GM18868 (cell line): ENCODE measurements at regions not wholly inside any gene's neighbourhood (a gene's known extent, or its start where the extent isn't known, plus 50 kb on each side); places are given as distances from the start of the nearest gene placed in this dataset.
"Not testable (repeated sequence)": the region's sequence is repeated elsewhere in the genome, so short reads cannot be mapped to it uniquely, and the experiment has no call there.

ENCODE experiments used
- ATAC-seq: cut with Tn5 transposase; IDR thresholded peaks from one replicate; pipeline ENCODE4 v1.9.1; 2021; ENCODE audit warnings: mild to moderate bottlenecking, moderate library complexity; ENCODE audit not compliant: unreplicated experiment

- ATAC-seq = not testable (repeated sequence)
These were observed 845.6 kb upstream of the ANO3 start for GRCh38 chr11:25486338-25486737.

- ATAC-seq = not testable (repeated sequence)
These were observed 843.8 kb upstream of the ANO3 start for GRCh38 chr11:25488176-25488575.

- ATAC-seq = not testable (repeated sequence)
These were observed 830.5 kb upstream of the ANO3 start for GRCh38 chr11:25501426-25501825.

- no peak for ATAC-seq
These were observed 816.4 kb upstream of the ANO3 start for GRCh38 chr11:25515576-25515975.

GRCh38 chr11:25520459-25520858, 811.5 kb upstream of the ANO3 start:
- no peak for ATAC-seq

- ATAC-seq = no peak
These were observed 804.1 kb upstream of the ANO3 start for GRCh38 chr11:25527841-25528240.

GRCh38 chr11:25529572-25529971, 802.4 kb upstream of the ANO3 start:
- no peak for ATAC-seq

- no peak for ATAC-seq
These were observed 796.3 kb upstream of the ANO3 start for GRCh38 chr11:25535467-25536272.

GRCh38 chr11:25536289-25536688, 795.6 kb upstream of the ANO3 start:
- ATAC-seq = no peak

GRCh38 chr11:25537393-25537792, 794.5 kb upstream of the ANO3 start:
- ATAC-seq = no peak

GRCh38 chr11:25547292-25547691, 784.6 kb upstream of the ANO3 start:
- no peak for ATAC-seq

- ATAC-seq = no peak
These were observed 769.5 kb upstream of the ANO3 start for GRCh38 chr11:25562417-25562816.

- no peak for ATAC-seq
These were observed 766.1 kb upstream of the ANO3 start for GRCh38 chr11:25565846-25566245.

GRCh38 chr11:25566298-25567200, 765.4 kb upstream of the ANO3 start:
- ATAC-seq = no peak

- no peak for ATAC-seq
These were observed 755.6 kb upstream of the ANO3 start for GRCh38 chr11:25576320-25576719.

- ATAC-seq = not testable (repeated sequence)
These were observed 752.4 kb upstream of the ANO3 start for GRCh38 chr11:25579554-25579953.

- ATAC-seq = no peak
These were observed 748.3 kb upstream of the ANO3 start for GRCh38 chr11:25583596-25583995.

- ATAC-seq = no peak
These were observed 744.4 kb upstream of the ANO3 start for GRCh38 chr11:25587496-25587895.

GRCh38 chr11:25593221-25593620, 738.7 kb upstream of the ANO3 start:
- no peak for ATAC-seq

- no peak for ATAC-seq
These were observed 735.2 kb upstream of the ANO3 start for GRCh38 chr11:25596701-25597100.

GRCh38 chr11:25597696-25598095, 734.2 kb upstream of the ANO3 start:
- no peak for ATAC-seq

GRCh38 chr11:25602149-25602548, 729.8 kb upstream of the ANO3 start:
- no peak for ATAC-seq
